Thyroid gland (tissue), 4 donors: ENCODE measurements at regions not wholly inside any gene's neighbourhood (a gene's known extent, or its start where the extent isn't known, plus 50 kb on each side); places are given as distances from the start of the nearest gene placed in this dataset.

Experiments
- DNase-seq, 2 donors: peaks; one replicate each; pipeline ENCODE4 v3.0.0-alpha.2; 2019
- H3K27ac ChIP-seq, 3 donors: fragments of 200-600 bp; sonication (generic); 1 replicate in 2 of 3; 2 replicates in 1 of 3; pipeline ENCODE4 v1.5.1; 2016 to 2019; ENCODE audit warnings: mild to moderate bottlenecking in 1 of 3, moderate library complexity in 1 of 3
- H3K27me3 ChIP-seq: fragments of 200-600 bp; sonication (generic); one replicate; pipeline ENCODE4 v1.5.1; 2019
- H3K36me3 ChIP-seq, 2 donors: fragments of 200-600 bp; sonication (generic); one replicate each; pipeline ENCODE4 v1.5.1; 2016 to 2019
- H3K4me1 ChIP-seq, 2 donors: fragments of 200-600 bp; sonication (generic); one replicate each; pipeline ENCODE4 v1.5.1; 2017 to 2019
- H3K4me3 ChIP-seq, 3 donors: fragments of 200-600 bp; sonication (generic); replicated peaks in 1 of 3; 1 replicate in 2 of 3; 2 replicates in 1 of 3; pipeline ENCODE4 v1.5.1; 2016; ENCODE audit warnings: mild to moderate bottlenecking in 1 of 3
- H3K9me3 ChIP-seq: fragments of 200-600 bp; sonication (generic); one replicate; pipeline ENCODE4 v1.5.1; 2017
- CTCF ChIP-seq, 6 experiments: fragments of 200-600 bp in 3 of 6; fragments of 450-650 bp in 3 of 6; sonication (generic) in 3 of 6; IDR thresholded peaks; one replicate each; pipeline ENCODE4 v1.5.1; 2016 to 2019; ENCODE audit warnings: antibody characterized with exemption in 6 of 6, mild to moderate bottlenecking in 2 of 6, inconsistent platforms in 1 of 6, moderate library complexity in 1 of 6
- POLR2A ChIP-seq, 2 donors: fragments of 450-650 bp; IDR thresholded peaks; one replicate each; pipeline ENCODE4 v1.6.1; 2017; ENCODE audit warnings: antibody characterized with exemption in 2 of 2, mild to moderate bottlenecking in 2 of 2, moderate library complexity in 1 of 2
- WGBS, 2 donors: methylation state at CpG; one replicate each; pipeline ENCODE4 v1.1.5; 2017; 5-methylcytosine and 5-hydroxymethylcytosine counted together
- intact Hi-C: fragments of 100-400 bp; cut with DNase I; formaldehyde crosslinking; loops from one replicate; pipeline ENCODE4 v1.15.1; 2023

GRCh38 chr5:174428895-174429294, 295.5 kb upstream of the MSX2 start:
- intact Hi-C loops = loop anchor here (10.0 kb wide), 1 partner anchor 506 kb away; no protein-coding TSS in a partner anchor
- H3K36me3 ChIP-seq = no peaks in the 10 kb centered on the region
- 56 to 62% methylated on average over 6 of the region's 6 CpGs for WGBS, 2 donors
- no peak for DNase-seq
- H3K4me3 ChIP-seq = no peak overlapping the region
- H3K27ac ChIP-seq = no peak overlapping the region
- no peaks in the 10 kb centered on the region for H3K27me3 ChIP-seq
- no peaks in the 10 kb centered on the region for H3K9me3 ChIP-seq
- TF ChIP-seq CTCF (IDR thresholded peaks at IDR 0.05) (no peak), POLR2A (IDR thresholded peaks at IDR 0.05) (no peak)
- no peaks in the 10 kb centered on the region for H3K4me1 ChIP-seq

DNA sequence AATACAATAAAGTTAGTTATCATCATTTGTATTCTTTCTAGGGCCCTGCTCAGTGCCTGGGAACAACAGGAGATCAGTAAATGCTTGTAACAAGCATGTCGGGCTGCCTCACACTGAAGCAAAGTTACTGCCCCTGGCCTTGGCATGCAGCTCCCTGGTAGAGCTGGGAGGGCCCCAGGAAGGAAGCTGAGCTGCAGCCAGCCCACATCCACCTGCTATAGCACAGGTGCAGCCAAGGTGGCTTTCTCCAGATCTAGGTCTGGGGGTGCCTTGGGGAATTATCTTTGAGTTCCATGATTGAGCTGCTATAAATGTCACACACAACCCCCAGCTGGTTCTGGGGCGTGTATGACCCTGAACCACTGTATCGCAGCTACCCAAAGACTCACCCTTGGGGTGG, 293.4 kb upstream of the MSX2 start:
- WGBS, 2 donors = 83 to 88% methylated on average over 3 of the region's 3 CpGs
- H3K36me3 ChIP-seq = no peaks in the 10 kb centered on the region
- no peak overlapping the region for H3K4me3 ChIP-seq
- no peak for DNase-seq
- intact Hi-C loops = no loop called here
- no peak overlapping the region for H3K27ac ChIP-seq
- H3K4me1 ChIP-seq = no peaks in the 10 kb centered on the region
- H3K27me3 ChIP-seq = no peaks in the 10 kb centered on the region
- TF ChIP-seq CTCF (IDR thresholded peaks at IDR 0.05) (no peak), POLR2A (IDR thresholded peaks at IDR 0.05) (no peak)
- H3K9me3 ChIP-seq = no peaks in the 10 kb centered on the region

- WGBS, 2 donors = 80% methylated on average over 7 of the region's 7 CpGs
These were observed 292.9 kb upstream of the MSX2 start for GRCh38 chr5:174431504-174431903.

DNA sequence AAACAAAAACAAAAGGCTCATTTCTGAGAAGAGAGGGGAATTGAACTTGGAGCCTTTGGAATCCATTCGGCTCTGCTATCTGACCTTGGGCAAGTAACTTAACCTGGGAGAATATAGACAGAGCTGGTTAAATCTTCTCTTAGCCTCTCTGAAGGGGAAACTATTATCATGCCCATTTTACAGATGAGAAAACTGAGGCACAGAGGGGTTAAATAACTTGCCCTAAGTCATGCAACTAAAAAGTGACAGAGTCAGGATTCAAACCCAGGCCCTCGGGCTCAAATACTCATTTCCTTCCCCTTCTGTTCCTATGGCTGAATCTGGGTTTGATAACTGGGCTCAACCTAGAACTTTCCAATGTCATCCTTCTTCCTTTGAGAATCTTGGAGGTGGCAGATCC, 291.3 kb upstream of the MSX2 start:
- Histone ChIP-seq H3K27me3 (no peaks in the 10 kb centered on the region), H3K36me3 (no peaks in the 10 kb centered on the region), H3K4me3 (no peak overlapping the region), H3K27ac (no peak overlapping the region), H3K4me1 (no peaks in the 10 kb centered on the region), H3K9me3 (no peaks in the 10 kb centered on the region)
- TF ChIP-seq CTCF (IDR thresholded peaks at IDR 0.05) = no peak
- DNase-seq = no peak
- 92 to 93% methylated on average over 2 of the region's 2 CpGs for WGBS, 2 donors
- intact Hi-C loops = no loop called here

More at GRCh38 chr5:174431504-174431903, 292.9 kb upstream of the MSX2 start:
- H3K4me1 ChIP-seq = no peaks in the 10 kb centered on the region
- intact Hi-C loops = no loop called here
- H3K27me3 ChIP-seq = no peaks in the 10 kb centered on the region
- no peak overlapping the region for H3K4me3 ChIP-seq
- no peaks in the 10 kb centered on the region for H3K36me3 ChIP-seq
- TF ChIP-seq POLR2A (IDR thresholded peaks at IDR 0.05) (no peak), CTCF (IDR thresholded peaks at IDR 0.05) (no peak)
- H3K9me3 ChIP-seq = no peaks in the 10 kb centered on the region
- no peak for DNase-seq
- no peak overlapping the region for H3K27ac ChIP-seq

DNA sequence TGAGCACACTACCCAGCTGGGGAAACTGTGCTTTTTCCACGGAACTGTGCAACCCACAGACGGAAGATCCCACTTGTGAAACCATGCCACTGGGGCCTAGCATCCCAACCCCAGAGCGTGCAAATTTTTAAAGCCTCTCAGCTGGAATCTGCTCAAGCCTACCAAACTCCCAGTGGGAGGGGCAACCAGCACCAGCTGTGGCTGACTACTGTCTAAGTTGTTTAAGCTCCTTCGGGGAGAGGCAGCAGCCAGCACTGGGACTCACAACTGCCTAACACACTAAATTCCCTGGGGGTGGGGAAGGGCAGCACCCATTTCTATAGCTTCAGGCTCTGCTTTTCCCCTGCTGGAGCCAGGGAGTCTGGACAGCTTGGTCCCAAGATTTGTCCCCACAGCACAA, 287.6 kb upstream of the MSX2 start:
- Histone ChIP-seq H3K27ac (no peak overlapping the region), H3K4me1 (no peaks in the 10 kb centered on the region), H3K27me3 (no peaks in the 10 kb centered on the region), H3K9me3 (no peaks in the 10 kb centered on the region), H3K4me3 (no peak overlapping the region), H3K36me3 (no peaks in the 10 kb centered on the region)
- intact Hi-C loops = no loop called here
- WGBS, 2 donors = 38 to 72% methylated on average over 2 to 4 of the region's 4 CpGs
- no peak for TF ChIP-seq CTCF (IDR thresholded peaks at IDR 0.05)
- no peak for TF ChIP-seq POLR2A (IDR thresholded peaks at IDR 0.05)
- DNase-seq = no peak
